Stimulated activated CD8-positive, alpha-beta memory T cell treated with anti-CD3 and anti-CD28 coated beads, Interleukin-4, amount 100 ng/mL, for 1 hour (primary cell): ENCODE measurements at regions not wholly inside any gene's neighbourhood (a gene's known extent, or its start where the extent isn't known, plus 50 kb on each side); places are given as distances from the start of the nearest gene placed in this dataset.
"Not testable (repeated sequence)": the region's sequence is repeated elsewhere in the genome, so short reads cannot be mapped to it uniquely, and the experiment has no call there.

ENCODE experiments used
- DNase-seq, 2 donors: peaks; one replicate each; pipeline ENCODE4 v3.0.0-alpha.2; 2020; ENCODE audit warnings: low read depth in 2 of 2, low spot score in 1 of 2

DNA sequence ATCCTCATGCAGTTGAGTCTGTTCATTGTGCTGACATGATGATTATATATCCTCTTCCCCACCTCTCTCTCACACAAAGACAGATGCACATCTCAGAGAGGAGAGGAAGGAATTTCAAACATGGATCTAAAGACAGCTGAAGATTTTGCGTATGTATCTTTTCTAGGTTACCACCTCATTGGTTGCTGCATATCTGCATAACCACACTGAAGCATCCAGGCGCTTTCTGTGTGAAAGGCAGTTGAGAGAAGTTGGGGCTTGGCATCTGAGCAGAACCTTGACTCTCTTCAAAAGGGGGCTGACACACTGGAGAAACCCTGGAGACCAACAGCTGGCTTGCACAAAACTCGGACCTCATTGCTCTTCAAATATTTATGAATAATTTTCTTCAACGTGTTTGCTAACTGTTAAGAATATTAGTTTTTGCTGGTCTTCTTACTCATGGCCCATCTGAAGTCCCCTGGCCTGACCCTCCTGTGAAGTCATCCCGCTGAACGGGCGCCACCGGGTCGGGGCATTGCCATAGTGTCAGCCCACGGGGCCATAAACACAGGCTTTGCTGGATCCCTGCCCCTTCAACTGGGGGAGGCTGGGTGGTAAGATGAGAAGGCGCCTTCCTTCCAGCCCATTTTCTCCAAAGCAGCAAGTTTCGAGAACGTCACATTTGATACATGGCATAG, 593.2 kb upstream of the CLINT1 start:
- no peak for DNase-seq

DNA sequence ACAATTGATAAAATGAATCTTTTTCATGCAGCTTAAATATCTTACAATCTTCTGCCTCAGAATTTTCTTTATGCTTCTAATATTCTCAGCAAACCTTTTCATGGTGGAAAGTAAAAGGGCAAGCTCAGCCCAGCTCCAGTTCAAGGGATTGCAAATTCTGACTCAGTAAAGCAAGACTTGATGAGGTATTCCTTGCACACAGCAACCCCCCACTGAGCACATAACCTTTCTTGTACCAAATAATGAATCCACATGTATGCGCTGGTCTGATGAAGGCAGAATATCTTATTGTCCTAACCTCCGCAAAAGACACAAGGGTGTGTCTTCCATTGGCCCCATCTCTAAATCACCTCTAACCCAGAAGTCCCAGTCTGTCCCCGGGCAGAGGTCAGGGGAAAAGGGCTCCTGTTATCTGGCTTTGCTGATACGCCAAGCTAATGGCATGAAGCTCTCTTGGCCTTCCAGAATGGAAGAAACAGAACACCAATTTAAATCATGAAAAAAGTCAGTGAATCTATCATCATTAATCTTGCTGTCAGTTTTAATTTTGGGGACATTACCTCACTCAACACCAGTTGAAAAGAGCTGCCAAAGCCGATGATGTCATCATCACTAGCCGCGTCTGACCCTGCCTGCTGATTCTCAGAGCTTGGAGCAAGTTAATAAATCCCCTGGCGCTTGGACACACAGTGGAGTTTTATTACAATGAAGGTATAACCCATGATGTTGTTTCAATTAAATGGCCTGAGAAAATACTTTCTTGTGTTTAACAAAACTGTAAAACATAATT, 592.5 kb upstream of the CLINT1 start:
- DNase-seq, result no peak

DNA sequence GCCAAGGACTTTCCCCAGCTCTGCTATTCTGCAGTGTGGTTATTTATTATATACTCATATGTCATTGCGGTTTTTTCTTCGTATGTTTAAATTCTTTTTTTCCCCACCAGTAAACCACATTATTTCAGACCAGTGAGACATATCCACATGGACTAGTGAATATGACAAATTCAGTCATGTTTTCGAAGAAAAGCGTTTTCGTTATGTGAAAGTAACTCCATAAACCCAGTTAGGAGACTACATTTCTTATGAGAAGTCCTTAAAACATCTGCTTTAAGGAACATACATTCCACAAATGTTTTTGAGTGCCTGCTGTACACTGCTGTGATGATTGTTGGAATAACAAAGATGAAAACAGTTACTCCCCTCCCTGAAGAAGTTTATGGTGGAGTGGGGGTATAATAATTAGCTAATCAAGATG, 591.8 kb upstream of the CLINT1 start:
- no peak for DNase-seq

DNA sequence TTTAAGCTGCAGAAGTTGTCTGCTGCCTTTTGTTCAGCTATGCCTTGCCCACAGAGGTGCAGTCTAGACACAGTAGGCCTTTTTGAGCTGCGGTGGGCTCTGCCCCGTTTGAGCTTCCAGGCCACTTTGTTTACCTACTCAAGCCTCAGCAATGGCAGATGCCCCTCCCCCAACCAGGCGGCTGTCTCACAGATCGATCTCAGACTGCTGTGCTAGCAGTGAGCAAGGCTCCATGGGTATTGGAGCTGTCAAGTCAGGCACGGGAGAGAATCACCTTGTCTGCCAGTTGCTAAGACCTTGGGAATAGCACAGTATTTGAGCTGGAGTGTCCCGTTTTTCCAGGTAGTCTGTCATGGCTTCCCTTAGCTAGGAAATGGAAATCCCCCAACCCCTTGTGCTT, 587.8 kb upstream of the CLINT1 start:
- not testable (repeated sequence) for DNase-seq

DNA sequence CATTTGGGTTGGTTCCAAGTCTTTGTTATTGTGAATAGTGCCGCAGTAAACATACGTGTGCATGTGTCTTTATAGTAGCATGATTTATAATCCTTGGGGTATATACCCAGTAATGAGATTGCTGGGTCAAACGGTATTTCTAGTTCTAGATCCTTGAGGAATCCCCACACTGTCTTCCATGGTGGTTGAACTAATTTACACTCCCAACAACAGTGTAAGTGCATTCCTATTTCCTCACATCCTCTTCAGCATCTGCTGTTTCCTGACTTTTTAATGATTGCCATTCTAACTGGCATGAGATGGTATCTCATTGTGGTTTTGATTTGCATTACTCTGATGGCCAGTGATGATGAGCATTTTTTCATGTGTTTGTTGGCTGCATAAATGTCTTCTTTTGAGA, 580.3 kb upstream of the CLINT1 start:
- DNase-seq, result not testable (repeated sequence)

DNA sequence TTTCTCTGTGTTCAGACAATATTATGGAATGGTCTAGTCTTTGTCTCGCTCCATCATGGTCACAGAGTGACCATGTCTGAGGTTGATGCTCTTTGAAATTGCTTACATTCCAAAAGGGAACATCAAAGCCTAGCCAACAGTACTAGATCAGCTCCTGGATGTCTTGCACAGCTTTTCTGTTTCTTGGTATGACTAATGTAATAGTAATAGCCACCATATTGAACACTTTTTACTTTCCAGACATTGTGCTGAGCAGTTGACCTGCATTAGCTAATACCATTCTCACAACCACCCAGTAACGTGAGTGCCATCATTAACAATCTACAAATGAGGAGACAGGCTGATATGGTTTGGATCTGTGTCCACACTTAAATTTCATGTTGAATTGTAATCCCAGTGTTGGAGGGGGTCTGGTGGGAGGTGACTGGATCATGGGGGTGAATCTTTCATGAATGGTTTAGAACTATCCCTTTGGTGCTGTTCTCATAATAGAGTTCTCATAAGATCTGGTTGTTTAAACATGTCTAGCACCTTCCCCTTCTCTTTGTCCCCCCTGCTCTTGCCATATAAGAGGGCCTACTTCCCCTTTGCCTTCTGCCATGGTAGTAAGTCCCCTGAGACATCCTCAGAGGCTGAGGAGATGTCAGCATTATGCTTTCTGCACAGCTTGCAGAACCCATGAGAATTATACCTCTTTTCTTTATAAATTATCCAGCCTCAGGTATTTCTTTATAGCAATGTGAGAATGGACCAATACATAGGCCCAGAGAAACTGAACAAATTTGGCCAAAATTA, 577.5 kb upstream of the CLINT1 start:
- DNase-seq, result no peak

DNA sequence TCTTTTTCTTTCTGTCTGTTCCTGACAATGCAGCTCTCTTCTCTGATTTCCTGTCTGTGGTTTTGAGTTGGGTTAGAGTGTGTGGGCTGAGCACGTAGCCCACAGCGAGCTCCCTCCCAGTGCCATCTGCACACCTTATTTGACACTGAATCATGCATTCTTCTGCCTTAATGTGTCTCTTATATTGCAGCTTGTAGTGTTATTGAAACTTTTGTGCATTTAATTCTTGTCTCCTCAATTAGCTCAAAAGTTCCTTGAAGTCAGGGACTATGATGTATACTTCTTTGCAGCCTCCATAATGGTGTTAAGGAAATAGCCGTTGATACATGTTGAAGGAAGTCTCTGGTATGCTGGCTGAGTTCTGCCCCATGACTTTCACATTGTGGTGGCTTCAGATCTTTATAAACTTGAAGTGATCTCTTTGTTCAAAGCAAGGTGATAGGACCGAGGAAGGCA, 576.2 kb upstream of the CLINT1 start:
- DNase-seq, result no peak

DNA sequence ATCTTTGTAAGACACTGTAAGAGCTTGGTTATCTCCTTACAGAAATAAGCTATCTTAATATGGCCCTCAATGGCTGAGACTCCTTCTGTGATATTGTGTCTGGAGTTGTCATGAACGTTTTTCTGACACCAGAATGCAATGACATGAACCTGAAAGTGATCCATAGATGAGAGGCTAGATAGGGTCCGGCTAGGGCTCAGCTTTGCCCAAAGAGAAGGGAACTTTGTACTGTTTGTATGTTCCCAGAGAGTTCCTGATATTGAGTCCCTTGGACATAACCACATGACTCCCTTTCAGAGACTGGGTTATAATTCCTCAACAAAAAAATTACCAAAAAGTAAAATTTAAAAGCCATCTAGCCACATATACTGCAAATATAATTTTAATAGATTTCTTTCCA, 575.8 kb upstream of the CLINT1 start:
- no peak for DNase-seq

DNA sequence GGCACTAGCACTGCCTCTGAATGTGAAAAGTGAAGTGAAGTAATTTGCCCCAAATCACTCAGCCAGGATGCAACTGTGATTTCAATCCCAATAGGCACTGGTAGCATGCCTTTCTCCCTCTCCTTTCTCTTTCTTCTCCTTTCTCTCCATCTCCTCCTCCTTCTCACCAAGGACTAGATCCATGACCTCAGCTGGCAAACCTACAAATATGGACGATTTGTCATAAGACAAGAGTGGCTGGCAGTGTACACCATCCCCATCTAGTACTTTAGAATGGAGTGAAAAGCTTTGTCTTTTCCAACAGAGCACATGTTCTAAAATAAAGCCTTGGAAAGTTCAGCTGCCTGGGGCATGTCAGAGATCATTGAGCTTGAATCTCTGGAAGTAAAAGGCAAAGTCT, 574.7 kb upstream of the CLINT1 start:
- DNase-seq, result no peak

DNA sequence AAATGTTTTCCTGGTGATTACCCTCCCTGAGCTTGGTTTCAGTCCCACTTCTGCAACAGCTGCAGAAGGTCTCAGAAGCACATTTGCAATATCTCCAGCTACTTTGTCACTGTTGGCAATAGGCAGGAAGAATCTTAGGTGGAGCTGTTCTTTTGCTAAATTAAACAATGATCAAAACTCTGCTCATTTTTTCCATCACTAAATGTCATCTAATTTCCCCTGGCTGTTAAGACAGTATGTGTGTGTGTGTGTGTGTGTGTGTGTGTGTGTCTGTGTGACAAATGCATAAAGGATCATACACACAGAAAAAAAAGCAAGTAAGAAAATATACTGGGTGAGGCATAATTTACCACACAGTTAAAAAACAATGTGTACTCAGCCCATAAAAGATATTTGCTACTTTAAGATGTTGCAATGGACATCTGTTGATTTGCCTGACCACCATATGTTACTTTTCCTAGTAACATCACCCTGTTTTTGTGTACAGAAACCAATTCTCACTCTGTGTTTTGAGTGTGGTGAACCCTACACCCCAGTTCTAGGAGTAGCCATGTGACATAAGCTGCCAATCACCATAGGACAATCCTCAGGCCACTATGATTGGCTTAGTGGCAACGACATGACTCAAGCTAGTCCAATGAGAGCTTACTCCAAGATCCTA, 572.6 kb upstream of the CLINT1 start:
- no peak for DNase-seq

DNA sequence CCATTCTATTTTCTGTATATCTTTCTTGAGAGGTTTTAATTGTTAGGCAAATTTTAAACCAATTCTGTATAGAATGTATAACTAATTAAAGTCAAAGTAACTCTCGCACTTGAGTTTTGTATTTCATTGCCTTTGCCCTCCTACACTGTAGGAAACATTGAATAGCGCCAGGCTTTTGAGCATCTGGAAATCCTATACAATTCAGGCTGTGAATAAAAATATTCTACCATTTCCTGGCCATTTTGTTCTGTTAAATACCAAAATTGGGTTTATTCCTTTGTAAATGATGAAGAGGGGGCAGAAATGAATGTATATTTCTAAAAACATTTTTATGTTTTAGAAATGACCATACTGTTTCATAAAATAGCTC, 571.8 kb upstream of the CLINT1 start:
- DNase-seq, result no peak

DNA sequence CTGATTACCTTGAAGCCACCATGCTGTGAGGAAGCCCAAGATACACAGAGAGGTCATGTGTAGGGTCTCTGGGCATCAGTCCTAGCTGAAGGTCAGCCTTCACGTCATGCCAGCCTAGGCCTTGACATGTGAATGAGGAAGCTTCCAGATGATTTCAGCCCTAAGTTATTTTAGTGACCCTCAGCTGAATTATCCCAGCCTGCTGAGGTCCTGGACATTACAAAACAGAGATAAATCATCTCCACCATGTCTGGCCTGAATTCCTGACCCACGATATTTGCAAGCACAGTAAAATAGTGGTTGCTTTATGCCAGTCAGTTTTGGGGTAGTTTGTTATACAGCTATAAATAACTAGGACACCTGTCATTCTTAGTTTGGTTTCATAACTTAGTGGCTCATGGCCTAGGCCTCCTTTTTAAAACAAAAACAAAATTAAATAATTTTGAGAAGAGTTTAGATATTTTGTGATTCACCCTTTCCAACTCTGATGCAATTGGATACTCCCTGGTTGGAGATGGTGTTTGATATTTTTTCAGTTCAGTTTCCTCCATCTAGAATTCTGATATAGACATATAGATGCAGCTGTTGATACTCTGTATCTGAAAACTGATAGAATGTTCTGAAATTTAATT, 571.3 kb upstream of the CLINT1 start:
- no peak for DNase-seq

DNA sequence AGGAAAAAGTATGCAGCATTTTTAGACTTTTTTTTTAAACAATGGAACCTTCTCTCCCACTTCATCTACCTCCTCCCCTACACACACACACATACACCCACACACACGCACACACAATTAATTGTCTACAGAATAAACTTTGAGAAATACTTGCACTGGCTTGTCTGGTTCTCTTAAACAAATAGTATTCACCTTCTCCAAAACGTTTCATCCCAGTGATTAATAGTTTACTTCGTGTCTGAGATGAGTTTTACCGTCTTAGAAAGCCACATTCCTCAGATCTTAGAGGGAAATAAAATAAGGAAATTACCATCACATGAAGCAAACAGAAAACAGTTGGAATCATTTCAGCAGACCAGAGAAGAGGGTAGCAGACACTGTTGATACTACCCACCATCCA, 570.6 kb upstream of the CLINT1 start:
- DNase-seq, result no peak

DNA sequence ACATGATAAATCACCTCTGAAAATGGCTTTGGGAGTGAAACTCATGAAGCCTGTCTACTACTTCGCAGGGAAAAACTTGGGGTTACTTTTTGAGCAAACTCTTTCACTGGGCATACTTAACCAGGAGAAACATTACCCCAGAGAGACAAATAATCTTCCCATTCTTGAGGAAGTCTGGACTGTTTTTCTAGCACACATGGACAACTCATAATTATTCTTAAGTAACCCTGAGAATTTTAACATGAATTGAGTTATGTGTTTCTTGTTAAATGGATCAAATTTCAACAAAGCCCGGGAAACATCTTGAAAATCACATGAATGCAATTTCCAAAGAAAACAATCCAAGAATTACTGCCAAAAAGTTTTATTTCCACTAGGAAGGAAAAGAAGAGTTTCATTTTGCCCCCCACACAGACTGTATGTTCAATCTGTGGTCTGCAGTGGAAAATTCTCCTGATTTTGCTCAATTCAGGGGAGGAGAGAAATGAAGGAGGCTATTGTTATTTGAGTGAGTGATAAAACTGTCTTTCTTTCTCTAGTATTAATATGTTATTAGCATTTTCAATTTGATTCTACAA, 564.8 kb upstream of the CLINT1 start:
- no peak for DNase-seq

DNA sequence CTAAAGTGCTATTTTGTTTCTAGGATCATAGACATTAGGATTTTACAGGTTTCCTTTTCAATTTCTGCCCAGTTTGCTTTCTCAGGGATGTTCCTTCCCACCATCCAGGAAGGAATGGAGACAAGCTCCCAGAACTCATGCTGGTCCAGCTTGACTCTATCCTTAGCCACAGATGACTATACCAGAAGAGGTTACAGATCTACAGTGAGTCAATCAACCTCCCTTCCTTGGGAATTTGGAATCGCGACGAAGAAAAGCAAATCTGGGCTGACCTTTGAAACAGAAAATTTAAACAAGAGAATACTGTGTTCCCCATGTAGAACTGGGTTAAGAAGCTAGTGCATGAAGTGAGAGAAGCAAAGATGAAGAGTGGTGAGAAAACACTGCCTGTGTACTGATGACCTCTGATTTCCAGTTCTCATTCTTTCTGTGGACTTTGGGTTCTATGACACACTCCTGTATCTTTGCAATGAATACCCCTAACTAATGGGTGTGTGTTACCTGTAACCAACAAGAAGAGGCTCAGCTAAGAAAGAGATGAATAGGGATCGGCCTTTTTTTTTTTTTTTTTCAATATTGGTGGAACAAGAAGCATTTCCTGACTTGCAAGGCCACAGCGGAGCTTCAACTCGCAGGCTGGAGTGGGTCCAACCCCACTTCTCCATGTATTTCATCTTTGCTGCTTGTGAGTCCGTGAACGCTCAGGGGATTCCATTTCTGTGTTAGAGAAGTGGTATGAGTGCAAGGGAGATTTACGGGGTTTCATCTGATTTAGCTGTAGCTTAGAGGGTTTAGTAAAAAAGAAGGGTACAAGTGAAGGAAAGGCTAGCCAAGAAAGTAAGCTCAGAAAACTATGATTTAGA, 563.9 kb upstream of the CLINT1 start:
- DNase-seq, result no peak

DNA sequence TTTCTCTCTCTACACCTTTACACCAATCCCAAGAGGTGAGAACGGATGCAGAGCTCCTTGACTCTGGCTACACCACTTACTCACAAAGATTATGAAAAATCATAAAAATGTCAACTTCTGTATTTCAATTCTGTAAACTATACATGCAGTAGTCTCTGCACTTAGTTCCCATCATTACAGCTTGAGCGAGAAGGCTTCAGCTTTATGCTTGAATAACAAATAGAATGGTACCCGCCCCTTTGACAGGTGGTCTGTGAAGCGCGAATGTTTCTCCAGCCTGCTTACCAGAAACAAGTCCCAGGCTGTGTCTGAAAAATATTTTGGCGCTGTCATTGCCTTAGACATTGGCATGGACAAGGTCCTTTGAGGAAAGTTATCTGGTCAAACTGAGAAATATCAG, 562.4 kb upstream of the CLINT1 start:
- no peak for DNase-seq

DNA sequence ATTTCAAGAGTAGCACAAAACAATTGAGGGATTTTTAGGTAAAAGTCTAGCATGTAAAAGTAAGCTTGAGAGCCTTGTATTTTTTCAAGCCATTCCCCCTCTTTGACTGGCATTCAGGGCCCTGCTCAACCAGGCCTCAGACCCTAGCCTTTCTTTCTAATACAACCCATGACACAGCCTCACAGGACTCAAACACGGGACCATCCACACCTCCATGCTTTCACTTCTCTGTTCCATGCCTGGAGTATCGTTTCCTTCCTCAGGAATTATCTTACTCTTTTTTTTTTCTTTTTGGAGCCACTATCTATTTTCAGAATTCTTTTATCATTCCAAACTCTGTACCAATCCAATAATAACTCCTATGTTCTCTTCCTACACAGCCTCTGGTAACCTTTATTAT, 560.2 kb upstream of the CLINT1 start:
- no peak for DNase-seq

DNA sequence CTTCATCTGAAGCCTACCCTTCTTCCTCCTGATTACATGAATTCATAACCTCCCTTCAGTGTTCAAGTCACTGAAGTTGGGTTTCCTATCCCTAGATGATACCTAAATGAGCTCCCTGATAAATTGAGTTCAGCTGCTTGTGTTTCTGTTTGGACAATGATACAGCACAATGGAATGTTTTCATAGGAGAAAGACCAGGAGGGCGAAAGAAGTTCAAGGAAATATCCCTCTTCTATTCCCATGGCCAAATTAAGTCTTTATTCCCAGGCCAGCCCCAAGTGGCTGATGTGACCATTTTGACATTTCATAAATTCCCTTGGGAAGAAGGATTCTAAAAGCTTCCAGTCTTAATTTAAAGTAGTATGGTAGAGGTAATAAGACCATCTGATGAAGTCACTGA, 555.8 kb upstream of the CLINT1 start:
- no peak for DNase-seq

DNA sequence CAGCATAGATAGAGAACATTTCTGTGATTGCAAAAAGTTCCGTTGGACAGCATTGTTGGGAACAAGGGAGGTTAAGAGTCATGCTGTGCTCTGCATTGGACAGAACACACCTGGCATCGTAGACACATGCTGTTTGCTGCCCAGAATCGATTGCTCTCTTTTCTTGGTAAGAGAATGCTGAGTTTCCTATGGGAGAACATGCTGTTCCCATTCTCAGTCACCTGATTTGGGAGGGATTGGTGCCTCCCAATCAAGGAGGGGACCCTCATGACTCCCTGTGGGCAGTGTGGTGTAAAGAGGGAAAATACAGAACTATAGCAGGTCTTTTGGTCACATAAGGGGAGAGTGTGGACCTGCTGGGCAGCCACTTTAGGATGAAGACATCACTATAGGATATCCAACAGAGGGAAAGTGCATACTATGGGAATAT, 555.4 kb upstream of the CLINT1 start:
- DNase-seq, result no peak
